ENCODE measurements at regions not wholly inside any gene's neighbourhood (a gene's known extent, or its start where the extent isn't known, plus 50 kb on each side); places are given as distances from the start of the nearest gene placed in this dataset.

DNA sequence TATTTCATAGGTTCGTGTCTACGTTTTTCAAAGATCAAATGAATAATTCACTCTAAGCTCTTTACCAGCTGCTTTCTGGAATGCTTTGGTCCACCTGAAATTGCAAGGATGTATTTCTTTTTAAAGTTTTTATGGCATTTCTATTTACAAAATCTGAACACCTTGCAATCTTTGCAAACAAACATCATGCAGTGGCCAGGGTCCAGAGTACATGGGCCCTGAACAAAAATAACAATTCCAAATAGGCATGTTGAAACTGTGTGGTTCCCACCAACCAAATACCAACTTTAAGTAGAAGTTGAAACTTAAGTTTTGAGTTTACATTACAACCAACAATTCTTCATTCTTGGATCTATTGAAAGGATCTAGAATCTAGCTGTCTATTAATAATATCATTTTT lies 180.1 kb upstream of the FTMT start:
- Histone ChIP-seq H3K4me3 (ENCODE audit: low read depth, low read length) (no peak overlapping the region), H3K36me3 (ENCODE audit: control insufficient read depth, insufficient read depth, low read length) (no peaks in the 10 kb centered on the region), H3K27me3 (ENCODE audit: control insufficient read depth, insufficient read depth, low read length) (no peaks in the 10 kb centered on the region)
- POLR2A ChIA-PET: no interaction called here
- DNase-seq (ENCODE audit: low read depth): no peak
- TF ChIP-seq, protein P1, sequence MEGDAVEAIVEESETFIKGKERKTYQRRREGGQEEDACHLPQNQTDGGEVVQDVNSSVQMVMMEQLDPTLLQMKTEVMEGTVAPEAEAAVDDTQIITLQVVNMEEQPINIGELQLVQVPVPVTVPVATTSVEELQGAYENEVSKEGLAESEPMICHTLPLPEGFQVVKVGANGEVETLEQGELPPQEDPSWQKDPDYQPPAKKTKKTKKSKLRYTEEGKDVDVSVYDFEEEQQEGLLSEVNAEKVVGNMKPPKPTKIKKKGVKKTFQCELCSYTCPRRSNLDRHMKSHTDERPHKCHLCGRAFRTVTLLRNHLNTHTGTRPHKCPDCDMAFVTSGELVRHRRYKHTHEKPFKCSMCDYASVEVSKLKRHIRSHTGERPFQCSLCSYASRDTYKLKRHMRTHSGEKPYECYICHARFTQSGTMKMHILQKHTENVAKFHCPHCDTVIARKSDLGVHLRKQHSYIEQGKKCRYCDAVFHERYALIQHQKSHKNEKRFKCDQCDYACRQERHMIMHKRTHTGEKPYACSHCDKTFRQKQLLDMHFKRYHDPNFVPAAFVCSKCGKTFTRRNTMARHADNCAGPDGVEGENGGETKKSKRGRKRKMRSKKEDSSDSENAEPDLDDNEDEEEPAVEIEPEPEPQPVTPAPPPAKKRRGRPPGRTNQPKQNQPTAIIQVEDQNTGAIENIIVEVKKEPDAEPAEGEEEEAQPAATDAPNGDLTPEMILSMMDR (IDR thresholded peaks at IDR 0.05; ENCODE audit: insufficient read depth, low read depth, low read length): no peak
- CTCF ChIA-PET: no interaction called here

DNA sequence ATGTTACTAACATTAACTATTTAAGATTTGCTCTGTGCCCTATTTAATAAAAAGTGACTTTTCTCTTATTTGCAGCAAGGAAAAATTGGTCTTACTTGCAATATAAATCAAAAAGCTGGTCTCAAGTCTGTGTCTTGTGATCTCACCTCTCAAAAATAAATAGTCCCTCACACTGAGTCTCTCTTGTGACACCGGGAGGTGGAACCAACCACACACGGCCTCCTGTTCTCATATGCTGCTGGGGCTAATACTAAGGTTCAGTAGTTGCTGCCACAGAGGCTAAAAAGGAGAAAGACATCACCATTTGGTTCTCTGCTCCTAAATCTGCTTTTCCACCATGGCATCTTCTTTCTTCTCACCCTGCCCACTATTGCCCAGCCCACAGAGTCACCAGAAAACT lies 175.8 kb upstream of the FTMT start:
- TF ChIP-seq, protein P1 (IDR thresholded peaks at IDR 0.05; ENCODE audit: insufficient read depth, low read depth, low read length): no peak
- ChIA-PET CTCF (no interaction called here), POLR2A (no interaction called here)
- H3K4me3 ChIP-seq (ENCODE audit: low read depth, low read length): no peak overlapping the region
- no peak for DNase-seq (ENCODE audit: low read depth)
- no peaks in the 10 kb centered on the region for H3K36me3 ChIP-seq (ENCODE audit: control insufficient read depth, insufficient read depth, low read length)
- no peaks in the 10 kb centered on the region for H3K27me3 ChIP-seq (ENCODE audit: control insufficient read depth, insufficient read depth, low read length)

DNA sequence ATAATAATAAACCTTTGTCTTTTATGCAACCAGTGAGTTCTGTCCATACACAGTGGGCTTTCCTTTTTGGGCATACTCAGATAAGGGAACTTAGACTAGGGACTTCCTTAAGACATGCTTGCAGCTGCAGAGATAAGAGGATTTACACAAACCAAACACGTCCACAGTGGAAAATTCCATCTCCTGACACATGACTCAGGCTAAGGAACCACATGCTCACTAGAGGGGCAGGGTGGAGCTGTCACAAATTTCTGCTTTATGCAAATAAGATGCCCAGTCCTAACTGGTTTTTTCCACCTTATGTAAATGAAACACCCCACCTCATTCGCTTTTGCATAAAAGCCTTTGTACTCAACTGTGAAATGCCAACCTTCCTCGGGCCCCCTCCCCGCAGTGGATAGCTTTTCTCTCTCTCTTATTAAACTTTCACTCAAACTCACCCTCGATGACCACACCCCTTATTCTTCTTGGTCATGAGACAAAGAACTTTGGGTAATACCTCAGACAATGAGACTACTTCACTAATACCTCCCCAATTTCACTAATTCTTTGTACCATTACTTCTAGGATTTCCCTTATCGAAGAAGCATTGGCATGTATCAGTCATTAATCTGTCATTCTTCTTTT lies 170.3 kb upstream of the FTMT start:
- CTCF ChIA-PET: no interaction called here
- POLR2A ChIA-PET: no interaction called here
- no peak for DNase-seq (ENCODE audit: low read depth)

GRCh38 chr5:121688126-121688525 lies 163.6 kb upstream of the FTMT start:
- Histone ChIP-seq H3K36me3 (ENCODE audit: control insufficient read depth, insufficient read depth, low read length) (no peaks in the 10 kb centered on the region), H3K27me3 (ENCODE audit: control insufficient read depth, insufficient read depth, low read length) (no peaks in the 10 kb centered on the region), H3K4me3 (ENCODE audit: low read depth, low read length) (no peak overlapping the region)
- TF ChIP-seq, protein P1 (IDR thresholded peaks at IDR 0.05; ENCODE audit: insufficient read depth, low read depth, low read length): no peak
- no peak for DNase-seq (ENCODE audit: low read depth)
- ChIA-PET POLR2A (no interaction called here), CTCF (no interaction called here)

More for the DNA sequence above, 170.3 kb upstream of the FTMT start:
- H3K4me3 ChIP-seq (ENCODE audit: low read depth, low read length): no peak overlapping the region
- TF ChIP-seq, protein P1 (IDR thresholded peaks at IDR 0.05; ENCODE audit: insufficient read depth, low read depth, low read length): no peak
- no peaks in the 10 kb centered on the region for H3K27me3 ChIP-seq (ENCODE audit: control insufficient read depth, insufficient read depth, low read length)
- no peaks in the 10 kb centered on the region for H3K36me3 ChIP-seq (ENCODE audit: control insufficient read depth, insufficient read depth, low read length)

DNA sequence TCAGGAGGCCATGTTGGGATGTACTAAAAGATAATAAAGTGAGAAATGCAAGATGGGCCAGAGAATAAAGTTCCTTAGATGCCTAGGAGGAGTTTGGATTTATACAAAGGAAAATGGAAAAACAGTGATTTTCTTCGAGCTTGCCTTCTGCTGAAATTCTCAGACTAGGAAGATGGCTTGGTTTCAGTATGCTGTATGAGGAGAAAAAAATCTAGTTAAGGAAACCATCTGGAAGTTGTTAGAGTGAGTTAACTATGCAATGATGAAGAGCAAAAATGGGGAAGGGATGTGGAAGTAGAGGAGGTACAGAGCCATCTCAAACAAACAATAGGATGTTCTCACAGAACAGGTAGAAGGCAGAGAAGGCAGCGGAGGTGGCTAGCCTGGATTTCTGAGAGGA lies 162.9 kb upstream of the FTMT start:
- Histone ChIP-seq H3K27me3 (ENCODE audit: control insufficient read depth, insufficient read depth, low read length) (no peaks in the 10 kb centered on the region), H3K36me3 (ENCODE audit: control insufficient read depth, insufficient read depth, low read length) (no peaks in the 10 kb centered on the region), H3K4me3 (ENCODE audit: low read depth, low read length) (no peak overlapping the region)
- TF ChIP-seq, protein P1 (IDR thresholded peaks at IDR 0.05; ENCODE audit: insufficient read depth, low read depth, low read length): no peak
- ChIA-PET CTCF (no interaction called here), POLR2A (no interaction called here)
- DNase-seq (ENCODE audit: low read depth): no peak
